ENCODE measurements at regions not wholly inside any gene's neighbourhood (a gene's known extent, or its start where the extent isn't known, plus 50 kb on each side); places are given as distances from the start of the nearest gene placed in this dataset.

DNA sequence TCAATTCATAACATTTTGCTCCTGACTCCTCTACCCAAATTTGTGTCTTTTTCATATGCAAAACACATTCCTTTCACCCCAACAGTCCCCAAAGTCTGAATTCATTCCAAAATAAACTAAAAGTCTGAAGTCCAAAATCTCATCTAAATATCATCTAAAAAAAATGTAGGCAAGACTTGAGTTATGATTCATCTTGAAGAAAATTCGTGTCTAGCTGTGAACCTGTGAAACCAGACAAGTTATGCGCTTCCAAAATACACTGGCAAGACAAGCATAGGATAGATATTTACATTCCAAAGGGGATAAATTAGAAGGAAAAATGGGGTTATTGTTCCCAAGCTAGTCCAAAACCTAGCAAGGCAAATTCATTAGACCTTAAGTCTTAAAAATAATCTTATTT, 1302.0 kb upstream of the GBE1 start:
- H3K36me3 ChIP-seq, result no peaks in the 10 kb centered on the region
- H3K9me3 ChIP-seq, result peaks cover 0 to 68% (median 9%) of the 10 kb centered on the region in 11 donors
- TF ChIP-seq, protein P1, sequence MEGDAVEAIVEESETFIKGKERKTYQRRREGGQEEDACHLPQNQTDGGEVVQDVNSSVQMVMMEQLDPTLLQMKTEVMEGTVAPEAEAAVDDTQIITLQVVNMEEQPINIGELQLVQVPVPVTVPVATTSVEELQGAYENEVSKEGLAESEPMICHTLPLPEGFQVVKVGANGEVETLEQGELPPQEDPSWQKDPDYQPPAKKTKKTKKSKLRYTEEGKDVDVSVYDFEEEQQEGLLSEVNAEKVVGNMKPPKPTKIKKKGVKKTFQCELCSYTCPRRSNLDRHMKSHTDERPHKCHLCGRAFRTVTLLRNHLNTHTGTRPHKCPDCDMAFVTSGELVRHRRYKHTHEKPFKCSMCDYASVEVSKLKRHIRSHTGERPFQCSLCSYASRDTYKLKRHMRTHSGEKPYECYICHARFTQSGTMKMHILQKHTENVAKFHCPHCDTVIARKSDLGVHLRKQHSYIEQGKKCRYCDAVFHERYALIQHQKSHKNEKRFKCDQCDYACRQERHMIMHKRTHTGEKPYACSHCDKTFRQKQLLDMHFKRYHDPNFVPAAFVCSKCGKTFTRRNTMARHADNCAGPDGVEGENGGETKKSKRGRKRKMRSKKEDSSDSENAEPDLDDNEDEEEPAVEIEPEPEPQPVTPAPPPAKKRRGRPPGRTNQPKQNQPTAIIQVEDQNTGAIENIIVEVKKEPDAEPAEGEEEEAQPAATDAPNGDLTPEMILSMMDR (IDR thresholded peaks at IDR 0.05), result no peak
- H3K4me1 ChIP-seq, result no peaks in the 10 kb centered on the region
- 60 to 73% methylated on average over 2 of the region's 2 CpGs for WGBS, 2 donors
- H3K27me3 ChIP-seq, result no peaks in the 10 kb centered on the region
- H3K27ac ChIP-seq, result no peak overlapping the region
- intact Hi-C loops (cut with DNase I), result no loop called here
- DNase-seq (no peak), ATAC-seq (no peak)
- no peak overlapping the region for H3K4me3 ChIP-seq

DNA sequence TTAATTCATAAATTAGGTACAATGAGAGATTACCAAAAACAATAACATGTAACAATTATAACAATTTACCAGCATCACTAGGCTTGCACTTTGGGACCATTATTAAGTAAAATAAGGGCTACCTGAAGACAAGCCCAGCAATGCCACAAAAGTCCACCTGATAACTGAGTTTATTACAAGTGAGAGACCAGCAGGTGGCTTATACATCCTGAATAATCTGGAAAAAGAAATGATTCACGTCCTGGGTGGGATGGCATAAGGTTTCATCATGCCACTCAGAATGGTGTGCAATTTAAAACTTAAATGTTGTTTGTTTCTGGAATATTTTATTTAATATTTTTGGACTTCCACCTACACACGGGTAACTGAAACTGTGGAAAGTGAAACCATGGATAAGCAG, 1287.1 kb upstream of the GBE1 start:
- intact Hi-C loops (cut with DNase I), result no loop called here
- Histone ChIP-seq H3K4me3 (no peak overlapping the region), H3K27ac (no peak overlapping the region), H3K9me3 (no peaks in the 10 kb centered on the region), H3K36me3 (no peaks in the 10 kb centered on the region), H3K4me1 (no peaks in the 10 kb centered on the region), H3K27me3 (no peaks in the 10 kb centered on the region)
- WGBS, 2 donors, result 48 to 50% methylated on average over 2 of the region's 2 CpGs
- TF ChIP-seq, protein P1 (IDR thresholded peaks at IDR 0.05), result no peak
- ATAC-seq (no peak), DNase-seq (no peak)

DNA sequence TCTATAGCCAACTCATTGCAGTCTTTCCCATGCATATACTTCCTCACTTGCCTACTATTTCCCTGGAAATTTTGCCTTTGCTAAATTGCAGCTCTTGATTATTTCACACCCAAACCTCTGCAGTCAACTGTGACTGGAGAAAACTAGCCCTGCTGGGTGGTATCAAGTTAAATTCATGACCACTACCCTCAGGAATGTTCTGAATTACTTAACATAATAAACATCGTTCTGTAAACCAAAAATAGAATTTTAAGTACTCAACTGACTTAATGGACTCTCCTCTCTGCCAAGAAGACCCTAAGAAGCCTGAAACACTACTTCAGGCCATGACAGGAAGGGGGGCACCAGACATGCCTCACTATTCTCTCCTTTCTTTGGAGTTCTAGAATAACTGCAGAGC, 1278.0 kb upstream of the GBE1 start:
- intact Hi-C loops (cut with DNase I), result no loop called here
- TF ChIP-seq, protein P1 (IDR thresholded peaks at IDR 0.05), result no peak
- H3K4me1 ChIP-seq, result no peaks in the 10 kb centered on the region
- H3K9me3 ChIP-seq, result peaks cover 0 to 3% (median 0%) of the 10 kb centered on the region in 11 donors
- no peaks in the 10 kb centered on the region for H3K36me3 ChIP-seq
- H3K27ac ChIP-seq, result no peak overlapping the region
- DNase-seq (no peak), ATAC-seq (no peak)
- H3K27me3 ChIP-seq, result no peaks in the 10 kb centered on the region
- 13 to 27% methylated on average over 1 of the region's 1 CpG for WGBS, 2 donors
- H3K4me3 ChIP-seq, result no peak overlapping the region

DNA sequence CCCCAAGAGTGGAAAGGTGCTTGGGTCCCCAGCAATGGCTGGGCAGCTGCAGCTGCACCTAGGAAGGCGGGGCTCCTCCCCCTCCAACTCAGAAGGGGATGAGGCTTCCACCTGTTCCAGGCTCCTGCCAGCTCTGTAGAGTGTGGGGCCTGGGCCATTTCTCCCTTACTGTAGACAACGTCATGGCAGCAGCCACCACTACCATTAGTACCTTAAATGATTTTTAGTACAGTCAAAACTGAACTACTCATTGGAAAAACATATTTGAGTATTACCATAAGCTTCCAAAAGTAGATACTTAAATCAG, 1274.2 kb upstream of the GBE1 start:
- WGBS, 2 donors, result 67 to 80% methylated on average over 2 of the region's 2 CpGs
- no peaks in the 10 kb centered on the region for H3K4me1 ChIP-seq
- no peak for DNase-seq

More for the DNA sequence above, 1274.2 kb upstream of the GBE1 start:
- Histone ChIP-seq H3K27me3 (no peaks in the 10 kb centered on the region), H3K4me3 (no peak overlapping the region), H3K9me3 (peaks cover 0 to 5% (median 0%) of the 10 kb centered on the region in 11 donors), H3K27ac (no peak overlapping the region), H3K36me3 (no peaks in the 10 kb centered on the region)
- ATAC-seq, result no peak
- TF ChIP-seq, protein P1 (IDR thresholded peaks at IDR 0.05), result no peak
- intact Hi-C loops (cut with DNase I), result no loop called here

All from heart right ventricle (tissue), 16 donors.